ENCODE measurements at regions not wholly inside any gene's neighbourhood (a gene's known extent, or its start where the extent isn't known, plus 50 kb on each side); places are given as distances from the start of the nearest gene placed in this dataset.

DNA sequence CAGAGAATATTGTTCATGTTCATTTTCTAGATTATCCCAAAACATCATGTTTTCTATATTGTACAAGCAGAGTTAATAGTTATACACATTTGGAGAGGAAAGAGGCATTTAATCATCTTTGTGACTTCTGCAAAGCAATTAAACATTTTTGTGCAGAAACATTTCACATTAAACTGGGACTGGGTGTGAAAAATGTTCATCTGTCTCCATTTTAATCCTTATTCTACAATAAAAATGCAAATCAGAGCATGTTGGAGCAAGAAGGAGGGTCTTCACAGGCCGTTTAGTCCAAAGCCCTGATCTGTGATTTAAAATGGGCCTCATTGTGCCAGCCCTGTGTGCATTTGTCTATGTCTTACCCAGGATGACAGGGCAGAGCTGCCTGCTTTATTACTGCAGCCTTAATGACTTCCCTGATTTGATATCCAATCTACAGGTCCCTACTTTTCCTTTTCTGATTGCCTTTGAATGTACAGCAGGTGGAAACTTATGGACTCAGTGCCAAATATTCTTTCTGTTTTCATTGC, 183.5 kb downstream of the CAVIN4 start:
- no TSS peak for BruUV-seq (replicated peaks)
- POLR2A ChIA-PET, result no interaction called here
- ATAC-seq, result no peak

More for the DNA sequence above, 183.5 kb downstream of the CAVIN4 start:
- Histone ChIP-seq H3K27me3 (replicated peaks in 1 of 2; ENCODE audit: control insufficient read depth in 2 of 2, insufficient read depth in 2 of 2, low read length in 1 of 2) (no peaks in the 10 kb centered on the region), H3K4me3 (no peak overlapping the region), H3K4me1 (ENCODE audit: control insufficient read depth, insufficient read depth, low read length) (no peaks in the 10 kb centered on the region), H3K36me3 (ENCODE audit: control insufficient read depth in 2 of 2, insufficient read depth in 2 of 2, low read length in 1 of 2) (no peaks in the 10 kb centered on the region), H2AFZ (ENCODE audit: control insufficient read depth, low read depth, low read length) (no peak overlapping the region), H3K79me2 (ENCODE audit: control insufficient read depth, insufficient read depth, low read length) (no peaks in the 10 kb centered on the region), H3K27ac (ENCODE audit: control insufficient read depth, insufficient read depth) (no peak overlapping the region), H4K20me1 (ENCODE audit: control insufficient read depth, insufficient read depth) (no peaks in the 10 kb centered on the region), H3K9ac (ENCODE audit: control insufficient read depth, insufficient read depth, low read length) (no peak overlapping the region), H3K4me2 (ENCODE audit: control insufficient read depth, insufficient read depth) (no peak overlapping the region), H3K9me3 (replicated peaks; ENCODE audit: control insufficient read depth, insufficient read depth, low read length) (no peaks in the 10 kb centered on the region)
- in situ Hi-C loops (cut with MboI) (no loop called here), intact Hi-C loops (cut with micrococcal nuclease; ENCODE audit: unreplicated experiment) (no loop called here)
- TF ChIP-seq, protein P1, sequence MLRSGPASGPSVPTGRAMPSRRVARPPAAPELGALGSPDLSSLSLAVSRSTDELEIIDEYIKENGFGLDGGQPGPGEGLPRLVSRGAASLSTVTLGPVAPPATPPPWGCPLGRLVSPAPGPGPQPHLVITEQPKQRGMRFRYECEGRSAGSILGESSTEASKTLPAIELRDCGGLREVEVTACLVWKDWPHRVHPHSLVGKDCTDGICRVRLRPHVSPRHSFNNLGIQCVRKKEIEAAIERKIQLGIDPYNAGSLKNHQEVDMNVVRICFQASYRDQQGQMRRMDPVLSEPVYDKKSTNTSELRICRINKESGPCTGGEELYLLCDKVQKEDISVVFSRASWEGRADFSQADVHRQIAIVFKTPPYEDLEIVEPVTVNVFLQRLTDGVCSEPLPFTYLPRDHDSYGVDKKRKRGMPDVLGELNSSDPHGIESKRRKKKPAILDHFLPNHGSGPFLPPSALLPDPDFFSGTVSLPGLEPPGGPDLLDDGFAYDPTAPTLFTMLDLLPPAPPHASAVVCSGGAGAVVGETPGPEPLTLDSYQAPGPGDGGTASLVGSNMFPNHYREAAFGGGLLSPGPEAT (IDR thresholded peaks at IDR 0.05; ENCODE audit: low read depth), result no peak
- TF ChIP-seq SMAD5 (IDR thresholded peaks at IDR 0.05; ENCODE audit: low read depth) (no peak), GATAD2B (conservative IDR thresholded peaks at IDR 0.05; ENCODE audit: low read depth) (no peak), NFIC (IDR thresholded peaks at IDR 0.05; ENCODE audit: low read depth, low read length) (no peak), DPF2 (IDR thresholded peaks at IDR 0.05) (no peak), KDM1A (IDR thresholded peaks at IDR 0.05; ENCODE audit: borderline replicate concordance) (no peak), FOXM1 (IDR thresholded peaks at IDR 0.05; ENCODE audit: low read depth, low read length) (no peak), RAD21 (IDR thresholded peaks at IDR 0.05; ENCODE audit: insufficient read depth, low read depth, low read length) (no peak), NFYB (IDR thresholded peaks at IDR 0.05; ENCODE audit: insufficient read depth, low read depth, low read length) (no peak), PAX8 (IDR thresholded peaks at IDR 0.05) (no peak), SRF (IDR thresholded peaks at IDR 0.05; ENCODE audit: low read depth in 2 of 2, low read length in 2 of 2) (no peak), HDGF (IDR thresholded peaks at IDR 0.05) (no peak), HDAC2 (IDR thresholded peaks at IDR 0.05) (no peak)
- TF ChIP-seq, protein P2, sequence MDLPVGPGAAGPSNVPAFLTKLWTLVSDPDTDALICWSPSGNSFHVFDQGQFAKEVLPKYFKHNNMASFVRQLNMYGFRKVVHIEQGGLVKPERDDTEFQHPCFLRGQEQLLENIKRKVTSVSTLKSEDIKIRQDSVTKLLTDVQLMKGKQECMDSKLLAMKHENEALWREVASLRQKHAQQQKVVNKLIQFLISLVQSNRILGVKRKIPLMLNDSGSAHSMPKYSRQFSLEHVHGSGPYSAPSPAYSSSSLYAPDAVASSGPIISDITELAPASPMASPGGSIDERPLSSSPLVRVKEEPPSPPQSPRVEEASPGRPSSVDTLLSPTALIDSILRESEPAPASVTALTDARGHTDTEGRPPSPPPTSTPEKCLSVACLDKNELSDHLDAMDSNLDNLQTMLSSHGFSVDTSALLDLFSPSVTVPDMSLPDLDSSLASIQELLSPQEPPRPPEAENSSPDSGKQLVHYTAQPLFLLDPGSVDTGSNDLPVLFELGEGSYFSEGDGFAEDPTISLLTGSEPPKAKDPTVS (IDR thresholded peaks at IDR 0.05; ENCODE audit: low read depth, low read length), result no peak
- ChIA-PET CTCF (no interaction called here), RAD21 (ENCODE audit: unreplicated experiment) (no interaction called here), SMC1A (ENCODE audit: uncharacterized antibody, unreplicated experiment) (no interaction called here)
- FAIRE-seq (no peak), DNase-seq (ENCODE audit: low read depth, low spot score) (no peak)
- 0% methylated on average over 1 of the region's 1 CpG for WGBS (ENCODE audit: insufficient coverage, insufficient replicate concordance, low lambda C conversion rate, missing lambda C conversion rate)
